Body of pancreas (tissue), 4 donors: ENCODE measurements at regions not wholly inside any gene's neighbourhood (a gene's known extent, or its start where the extent isn't known, plus 50 kb on each side); places are given as distances from the start of the nearest gene placed in this dataset.

Experiments used
- POLR2A ChIP-seq, 3 donors: fragments of 450-650 bp; IDR thresholded peaks; one replicate each; pipeline ENCODE4 v1.6.1; 2016; ENCODE audit warnings: antibody characterized with exemption in 3 of 3, mild to moderate bottlenecking in 2 of 3
- TF ChIP-seq, protein P1 (sequence below), 7 experiments: fragments of 450-650 bp in 4 of 7; fragments of 200-600 bp in 3 of 7; sonication (generic) in 3 of 7; IDR thresholded peaks; one replicate each; pipeline ENCODE4 v1.5.1; 2016 to 2019; ENCODE audit warnings: antibody characterized with exemption in 7 of 7

- TF ChIP-seq, protein P1, sequence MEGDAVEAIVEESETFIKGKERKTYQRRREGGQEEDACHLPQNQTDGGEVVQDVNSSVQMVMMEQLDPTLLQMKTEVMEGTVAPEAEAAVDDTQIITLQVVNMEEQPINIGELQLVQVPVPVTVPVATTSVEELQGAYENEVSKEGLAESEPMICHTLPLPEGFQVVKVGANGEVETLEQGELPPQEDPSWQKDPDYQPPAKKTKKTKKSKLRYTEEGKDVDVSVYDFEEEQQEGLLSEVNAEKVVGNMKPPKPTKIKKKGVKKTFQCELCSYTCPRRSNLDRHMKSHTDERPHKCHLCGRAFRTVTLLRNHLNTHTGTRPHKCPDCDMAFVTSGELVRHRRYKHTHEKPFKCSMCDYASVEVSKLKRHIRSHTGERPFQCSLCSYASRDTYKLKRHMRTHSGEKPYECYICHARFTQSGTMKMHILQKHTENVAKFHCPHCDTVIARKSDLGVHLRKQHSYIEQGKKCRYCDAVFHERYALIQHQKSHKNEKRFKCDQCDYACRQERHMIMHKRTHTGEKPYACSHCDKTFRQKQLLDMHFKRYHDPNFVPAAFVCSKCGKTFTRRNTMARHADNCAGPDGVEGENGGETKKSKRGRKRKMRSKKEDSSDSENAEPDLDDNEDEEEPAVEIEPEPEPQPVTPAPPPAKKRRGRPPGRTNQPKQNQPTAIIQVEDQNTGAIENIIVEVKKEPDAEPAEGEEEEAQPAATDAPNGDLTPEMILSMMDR (IDR thresholded peaks at IDR 0.05): no peak
- no peak for TF ChIP-seq POLR2A (IDR thresholded peaks at IDR 0.05)
Measured at GRCh38 chr11:80477178-80477577, 1036.3 kb upstream of the TENM4 start.
